Neural progenitor cell (in vitro differentiated cells): ENCODE measurements at regions not wholly inside any gene's neighbourhood (a gene's known extent, or its start where the extent isn't known, plus 50 kb on each side); places are given as distances from the start of the nearest gene placed in this dataset.

Experiments used
- DNase-seq: peaks from one replicate; pipeline ENCODE4 v3.0.0-alpha.2; 2016; ENCODE audit warnings: low spot score
- H2AFZ ChIP-seq: fragments of 200-600 bp; sonication (generic); replicated peaks from 2 replicates; pipeline ENCODE4 v1.6.1; 2016; ENCODE audit warnings: antibody characterized with exemption
- H3F3A ChIP-seq: fragments of 200-600 bp; sonication (generic); 2 replicates; pipeline ENCODE4 v1.6.1; 2016; ENCODE audit warnings: antibody characterized with exemption, low read depth
- H3K27ac ChIP-seq: fragments of 200-600 bp; sonication (generic); 2 replicates; pipeline ENCODE4 v1.5.1; 2016; ENCODE audit warnings: mild to moderate bottlenecking
- H3K27me3 ChIP-seq: fragments of 200-600 bp; sonication (generic); 2 replicates; pipeline ENCODE4 v1.6.1; 2016; ENCODE audit warnings: mild to moderate bottlenecking, moderate library complexity
- H3K36me3 ChIP-seq: fragments of 200-600 bp; sonication (generic); 2 replicates; pipeline ENCODE4 v1.5.1; 2016
- H3K4me1 ChIP-seq: fragments of 200-600 bp; sonication (generic); 2 replicates; pipeline ENCODE4 v1.6.1; 2016; ENCODE audit warnings: mixed run types
- H3K4me2 ChIP-seq: fragments of 200-600 bp; sonication (generic); 2 replicates; pipeline ENCODE4 v1.6.1; 2016
- H3K4me3 ChIP-seq: fragments of 200-600 bp; sonication (generic); 2 replicates; pipeline ENCODE4 v1.5.1; 2016
- H3K79me2 ChIP-seq: fragments of 200-600 bp; sonication (generic); 2 replicates; pipeline ENCODE4 v1.6.1; 2016; ENCODE audit warnings: low read depth
- H3K9ac ChIP-seq: fragments of 200-600 bp; sonication (generic); 2 replicates; pipeline ENCODE4 v1.6.1; 2016
- H3K9me3 ChIP-seq: fragments of 200-600 bp; sonication (generic); 2 replicates; pipeline ENCODE4 v1.5.1; 2016; ENCODE audit warnings: low read depth
- H4K20me1 ChIP-seq: fragments of 200-600 bp; sonication (generic); 2 replicates; pipeline ENCODE4 v1.6.1; 2016; ENCODE audit warnings: low read depth
- H3K27ac Mint-ChIP-seq: 3 replicates; pipeline ENCODE4 v1.8.0; 2021; ENCODE audit warnings: mixed read lengths
- H3K27me3 Mint-ChIP-seq: 2 replicates; pipeline ENCODE4 v1.8.0; 2022; ENCODE audit warnings: low read depth, mild to moderate bottlenecking, inconsistent platforms, moderate library complexity, mixed read lengths; ENCODE audit not compliant: insufficient read depth
- H3K36me3 Mint-ChIP-seq: 3 replicates; pipeline ENCODE4 v1.8.0; 2021; ENCODE audit warnings: mixed read lengths
- H3K4me1 Mint-ChIP-seq: 3 replicates; pipeline ENCODE4 v1.8.0; 2021; ENCODE audit warnings: mixed read lengths
- H3K4me3 Mint-ChIP-seq: 3 replicates; pipeline ENCODE4 v1.8.0; 2021; ENCODE audit warnings: mild to moderate bottlenecking, moderate library complexity, mixed read lengths
- H3K9me3 Mint-ChIP-seq: 3 replicates; pipeline ENCODE4 v1.8.0; 2020; ENCODE audit warnings: mixed read lengths
- CTCF ChIP-seq: fragments of 200-600 bp; sonication (generic); IDR thresholded peaks from 2 replicates; pipeline ENCODE4 v1.5.1; 2017; ENCODE audit warnings: antibody characterized with exemption, mild to moderate bottlenecking
- EZH2 ChIP-seq: fragments of 200-600 bp; sonication (generic); IDR thresholded peaks from 2 replicates; pipeline ENCODE4 v1.6.1; 2017; ENCODE audit warnings: antibody characterized with exemption, mild to moderate bottlenecking, moderate library complexity
- EZH2phosphoT487 ChIP-seq: fragments of 200-600 bp; sonication (generic); IDR thresholded peaks from 2 replicates; pipeline ENCODE4 v1.6.1; 2017; ENCODE audit warnings: antibody characterized with exemption

GRCh38 chr14:101377069-101377468 lies 184.2 kb upstream of the DIO3 start:
- Histone ChIP-seq H3K27me3 (no peaks in the 10 kb centered on the region), H3K4me1 (peaks cover 8% of the 10 kb centered on the region), H3K9me3 (no peaks in the 10 kb centered on the region), H3K4me3 (no peak overlapping the region), H4K20me1 (no peaks in the 10 kb centered on the region), H2AFZ (no peak overlapping the region), H3F3A (no peaks in the 10 kb centered on the region), H3K9ac (no peak overlapping the region), H3K36me3 (no peaks in the 10 kb centered on the region), H3K79me2 (no peaks in the 10 kb centered on the region), H3K4me2 (no peak overlapping the region), H3K27ac (no peak overlapping the region)
- H3K36me3 Mint-ChIP-seq = no peaks in the 10 kb centered on the region
- no peak for DNase-seq
- H3K27ac Mint-ChIP-seq = no peak overlapping the region
- H3K4me1 Mint-ChIP-seq = peaks cover 7% of the 10 kb centered on the region
- no peak overlapping the region for H3K4me3 Mint-ChIP-seq
- H3K27me3 Mint-ChIP-seq = peaks cover 4% of the 10 kb centered on the region
- TF ChIP-seq CTCF = no peak
- TF ChIP-seq EZH2phosphoT487 = no peak
- peaks cover 3% of the 10 kb centered on the region for H3K9me3 Mint-ChIP-seq

- no peak overlapping the region for H3K27ac Mint-ChIP-seq
- H3K27ac ChIP-seq = no peak overlapping the region
- H2AFZ ChIP-seq = no peak overlapping the region
- H3F3A ChIP-seq = no peaks in the 10 kb centered on the region
- no peak overlapping the region for H3K4me3 ChIP-seq
- no peaks in the 10 kb centered on the region for H3K27me3 ChIP-seq
- no peak overlapping the region for H3K4me3 Mint-ChIP-seq
- no peak overlapping the region for H3K9ac ChIP-seq
- H3K4me2 ChIP-seq = no peak overlapping the region
- TF ChIP-seq CTCF (no peak), EZH2phosphoT487 (no peak), EZH2 (no peak)
- no peaks in the 10 kb centered on the region for H3K27me3 Mint-ChIP-seq
- H3K4me1 ChIP-seq = no peaks in the 10 kb centered on the region
- peaks cover 8% of the 10 kb centered on the region for H3K9me3 ChIP-seq
- H3K36me3 ChIP-seq = peaks cover 6% of the 10 kb centered on the region
- peaks cover 23% of the 10 kb centered on the region for H3K9me3 Mint-ChIP-seq
- H3K4me1 Mint-ChIP-seq = no peaks in the 10 kb centered on the region
- no peaks in the 10 kb centered on the region for H4K20me1 ChIP-seq
- no peak for DNase-seq
- no peaks in the 10 kb centered on the region for H3K79me2 ChIP-seq
- no peaks in the 10 kb centered on the region for H3K36me3 Mint-ChIP-seq
Observed at GRCh38 chr14:101379842-101380241, 181.5 kb upstream of the DIO3 start.

GRCh38 chr14:101380512-101380911 lies 180.8 kb upstream of the DIO3 start:
- H3K36me3 Mint-ChIP-seq = no peaks in the 10 kb centered on the region
- no peak for TF ChIP-seq EZH2
- TF ChIP-seq EZH2phosphoT487 = no peak
- TF ChIP-seq CTCF = no peak
- Histone ChIP-seq H2AFZ (no peak overlapping the region), H3F3A (no peaks in the 10 kb centered on the region), H3K9me3 (peaks cover 8% of the 10 kb centered on the region), H3K36me3 (peaks cover 6% of the 10 kb centered on the region), H3K4me3 (no peak overlapping the region), H4K20me1 (no peaks in the 10 kb centered on the region), H3K9ac (no peak overlapping the region), H3K27ac (no peak overlapping the region), H3K27me3 (no peaks in the 10 kb centered on the region), H3K79me2 (no peaks in the 10 kb centered on the region), H3K4me2 (no peak overlapping the region), H3K4me1 (no peaks in the 10 kb centered on the region)
- peaks cover 26% of the 10 kb centered on the region for H3K9me3 Mint-ChIP-seq
- no peaks in the 10 kb centered on the region for H3K27me3 Mint-ChIP-seq
- H3K4me1 Mint-ChIP-seq = no peaks in the 10 kb centered on the region
- no peak overlapping the region for H3K27ac Mint-ChIP-seq
- DNase-seq = no peak
- H3K4me3 Mint-ChIP-seq = no peak overlapping the region

- Histone ChIP-seq H3K4me1 (no peaks in the 10 kb centered on the region), H3F3A (no peaks in the 10 kb centered on the region), H4K20me1 (no peaks in the 10 kb centered on the region), H3K27me3 (no peaks in the 10 kb centered on the region), H3K4me2 (no peak overlapping the region), H3K36me3 (peaks cover 6% of the 10 kb centered on the region), H3K9me3 (peaks cover 8% of the 10 kb centered on the region), H3K4me3 (no peak overlapping the region), H3K9ac (no peak overlapping the region), H3K79me2 (no peaks in the 10 kb centered on the region), H3K27ac (no peak overlapping the region), H2AFZ (no peak overlapping the region)
- Mint-ChIP-seq H3K9me3 (peaks cover 29% of the 10 kb centered on the region), H3K4me3 (no peak overlapping the region), H3K4me1 (no peaks in the 10 kb centered on the region), H3K27ac (no peak overlapping the region), H3K27me3 (no peaks in the 10 kb centered on the region), H3K36me3 (no peaks in the 10 kb centered on the region)
- TF ChIP-seq EZH2 = no peak
- no peak for TF ChIP-seq EZH2phosphoT487
- TF ChIP-seq CTCF = no peak
- DNase-seq = no peak
Observed at GRCh38 chr14:101380940-101381339, 180.4 kb upstream of the DIO3 start.
